K562 (cell line): ENCODE measurements at regions not wholly inside any gene's neighbourhood (a gene's known extent, or its start where the extent isn't known, plus 50 kb on each side); places are given as distances from the start of the nearest gene placed in this dataset.

ENCODE experiments used
- ATAC-seq: fragments of 200-7000 bp; cut with Tn5 transposase; 3 replicates; pipeline ENCODE4 v1.9.1; 2020; ENCODE audit warnings: moderate library complexity
- BruUV-seq: library from RNA; stranded (reverse); fragments of 400-500 nt; replicated peaks from 2 replicates; lab custom pipeline; 2021; lab: Mats Ljungman, UMichigan
- CTCF ChIA-PET: fragments of 300-600 bp; formaldehyde crosslinking; extraction: SDS; loops from one replicate; lab custom pipeline; 2021; ENCODE audit warnings: low intra/inter-chr PET ratio; lab: Yijun Ruan, JAX
- POLR2A ChIA-PET: fragments of 300-600, 350-650 bp; sonication (Branson Sonifier 250); formaldehyde crosslinking; extraction: SDS; loops from one replicate; lab custom pipeline; 2021; ENCODE audit warnings: antibody characterized with exemption, inconsistent platforms; lab: Yijun Ruan, JAX
- DNase-seq, 4 experiments: peaks; one replicate each; pipeline versions ENCODE4 v3.0.0 to v3.0.0-alpha.2; 2011 to 2018; ENCODE audit warnings: low spot score in 3 of 4, mixed read lengths in 3 of 4; ENCODE audit errors: extremely low read depth in 1 of 4
- FAIRE-seq: peaks from 2 replicates; lab custom pipeline; 2011; peaks lifted over from hg19 to GRCh38; lab: Jason Lieb, UNC
- H2AFZ ChIP-seq: 2 replicates; pipeline ENCODE4 v1.6.0; 2011; ENCODE audit warnings: low read depth, low read length, control low read depth, inconsistent platforms
- H3K27ac ChIP-seq: fragments of 200-600 bp; 3 replicates; pipeline ENCODE4 v1.8.0; 2011; ENCODE audit warnings: low read depth, mild to moderate bottlenecking, control low read depth, inconsistent platforms, low read length, moderate library complexity, mixed read lengths; ENCODE audit errors: extremely low read depth
- H3K27me3 ChIP-seq, 2 experiments: fragments of 300-600 bp in 1 of 2; 2 replicates in 1 of 2; 3 replicates in 1 of 2; pipeline versions ENCODE4 v1.6.0 to v1.8.0; 2011; ENCODE audit warnings: inconsistent platforms in 2 of 2, low read length in 2 of 2, mild to moderate bottlenecking in 1 of 2, mixed read lengths in 1 of 2, moderate library complexity in 1 of 2; ENCODE audit not compliant: control insufficient read depth in 2 of 2, insufficient read depth in 2 of 2
- H3K36me3 ChIP-seq: fragments of 300-600 bp; 3 replicates; pipeline ENCODE4 v1.8.0; 2011; ENCODE audit warnings: mild to moderate bottlenecking, low read length, inconsistent platforms; ENCODE audit not compliant: control insufficient read depth, insufficient read depth
- H3K4me1 ChIP-seq, 2 experiments: fragments of 200-600 bp in 1 of 2; replicated peaks in 1 of 2; 2 replicates in 1 of 2; 3 replicates in 1 of 2; pipeline versions ENCODE4 v1.5.1 to v1.8.0; 2011; ENCODE audit warnings: inconsistent platforms in 2 of 2, low read length in 2 of 2, mild to moderate bottlenecking in 1 of 2, mixed read lengths in 1 of 2, moderate library complexity in 1 of 2; ENCODE audit not compliant: control insufficient read depth in 2 of 2, insufficient read depth in 2 of 2
- H3K4me2 ChIP-seq: 2 replicates; pipeline ENCODE4 v1.6.1; 2011; ENCODE audit warnings: low read length, control low read depth, inconsistent platforms, mixed read lengths; ENCODE audit not compliant: insufficient read depth
- H3K4me3 ChIP-seq: fragments of 200-600 bp; sonication (generic), shearing (Covaris generic); 2 replicates; pipeline ENCODE4 v1.5.1; 2016; ENCODE audit warnings: control low read depth, inconsistent platforms
- H3K79me2 ChIP-seq: fragments of 200-600 bp; 3 replicates; pipeline ENCODE4 v1.8.0; 2011; ENCODE audit warnings: low read length, inconsistent platforms; ENCODE audit not compliant: control insufficient read depth, insufficient read depth
- H3K9ac ChIP-seq, 2 experiments: 2 replicates each; pipeline versions ENCODE4 v1.6.0 to v1.6.1; 2011; ENCODE audit warnings: low read depth in 2 of 2, low read length in 2 of 2, control low read depth in 1 of 2, inconsistent platforms in 1 of 2, mild to moderate bottlenecking in 1 of 2, mixed read lengths in 1 of 2; ENCODE audit not compliant: insufficient read depth in 1 of 2
- H3K9me1 ChIP-seq: one replicate; pipeline ENCODE4 v1.6.0; 2011; ENCODE audit warnings: inconsistent platforms, mild to moderate bottlenecking, low read length, moderate library complexity; ENCODE audit not compliant: control insufficient read depth, insufficient read depth
- H3K9me3 ChIP-seq: replicated peaks from 2 replicates; pipeline ENCODE4 v1.5.1; 2011; ENCODE audit warnings: low read depth, low read length, inconsistent platforms; ENCODE audit not compliant: control insufficient read depth, insufficient read depth
- H4K20me1 ChIP-seq: replicated peaks from 2 replicates; pipeline ENCODE4 v1.6.1; 2011; ENCODE audit warnings: low read length, inconsistent platforms, mixed read lengths; ENCODE audit not compliant: control insufficient read depth, insufficient read depth
- GABPA ChIP-seq: fragments of 200-800 bp; sonication (Bioruptor generic); conservative IDR thresholded peaks from 2 replicates; pipeline ENCODE4 v1.6.1; 2016; ENCODE audit warnings: low read depth, missing genetic modification characterization, missing compliant biosample characterization
- SFPQ ChIP-seq: fragments of 200-400 bp; formaldehyde crosslinking; IDR thresholded peaks from 2 replicates; pipeline ENCODE4 v1.6.1; 2017; ENCODE audit warnings: mild to moderate bottlenecking, low read depth, low read length, moderate library complexity
- SOX6 ChIP-seq: fragments of 450-650 bp; IDR thresholded peaks from 2 replicates; pipeline ENCODE4 v1.6.1; 2014; ENCODE audit warnings: mild to moderate bottlenecking
- WHSC1 ChIP-seq: IDR thresholded peaks from one replicate; pipeline ENCODE4 v1.6.1; 2012; ENCODE audit warnings: low read length, control low read depth, inconsistent platforms
- ZKSCAN8 ChIP-seq: fragments of 200-800 bp; sonication (Bioruptor generic); IDR thresholded peaks from 2 replicates; pipeline ENCODE4 v1.6.1; 2016; ENCODE audit warnings: missing genetic modification characterization, missing compliant biosample characterization
- ZNF197 ChIP-seq: fragments of 200-800 bp; sonication (Bioruptor generic); IDR thresholded peaks from 2 replicates; pipeline ENCODE4 v1.6.1; 2016; ENCODE audit warnings: low read depth, missing genetic modification characterization, missing compliant biosample characterization
- WGBS: fragments of 100-300 bp; shearing (Covaris generic); methylation state at CpG from one replicate; pipeline ENCODE4 v1.1.6; 2016; ENCODE audit warnings: low coverage, mixed read lengths; ENCODE audit not compliant: insufficient coverage; ENCODE audit errors: missing lambda C conversion rate; 5-methylcytosine and 5-hydroxymethylcytosine counted together
- in situ Hi-C: fragments of 300-500 bp; cut with MboI; formaldehyde crosslinking; loops from 4 replicates; pipeline ENCODE4 v1.15.0; 2018; ENCODE audit warnings: inconsistent platforms, mixed read lengths
- intact Hi-C: fragments of 100-400 bp; cut with micrococcal nuclease; formaldehyde crosslinking; loops from 2 replicates; pipeline ENCODE4 v1.14.2; 2022

- TF ChIP-seq GABPA (tag) (no peak), ZNF197 (CRISPR knock-in tag) (no peak)
- TF ChIP-seq, all 486 proteins: peak for 0
Measured at GRCh38 chr13:106029676-106030290, 505.7 kb downstream of the EFNB2 start (continued).

GRCh38 chr13:106028911-106029310 is 506.6 kb downstream of the EFNB2 start:
- intact Hi-C loops: no loop called here
- no peaks in the 10 kb centered on the region for H3K9me1 ChIP-seq
- H3K79me2 ChIP-seq: no peaks in the 10 kb centered on the region
- no peaks in the 10 kb centered on the region for H3K4me1 ChIP-seq
- H3K4me3 ChIP-seq: no peak overlapping the region
- H2AFZ ChIP-seq: no peak overlapping the region
- DNase-seq: no peak
- H3K4me2 ChIP-seq: no peak overlapping the region
- ATAC-seq: no peak
- no peak overlapping the region for H3K27ac ChIP-seq
- H3K9ac ChIP-seq: no peak overlapping the region
- no peaks in the 10 kb centered on the region for H3K27me3 ChIP-seq
- POLR2A ChIA-PET: no interaction called here
- BruUV-seq: no TSS peak
- no peak for FAIRE-seq
- TF ChIP-seq SFPQ (no peak), WHSC1 (no peak), SOX6 (no peak), ZKSCAN8 (CRISPR knock-in tag) (no peak)
- no peaks in the 10 kb centered on the region for H4K20me1 ChIP-seq
- WGBS: 0% methylated on average over 5 of the region's 6 CpGs
- H3K9me3 ChIP-seq: no peaks in the 10 kb centered on the region
- CTCF ChIA-PET: no interaction called here
- in situ Hi-C loops: no loop called here
- no peaks in the 10 kb centered on the region for H3K36me3 ChIP-seq
